WTC11 (cell line): ENCODE measurements at regions not wholly inside any gene's neighbourhood (a gene's known extent, or its start where the extent isn't known, plus 50 kb on each side); places are given as distances from the start of the nearest gene placed in this dataset.

Experiments
- ATAC-seq: fragments of 200-7000 bp; cut with Tn5 transposase; 2 replicates; pipeline ENCODE4 v1.10.0; 2021; ENCODE audit warnings: mild to moderate bottlenecking, moderate library complexity
- CTCF ChIA-PET: fragments of 300-600 bp; sonication (Branson Sonifier 250); formaldehyde crosslinking; loops from one replicate; lab custom pipeline; 2021; ENCODE audit warnings: antibody characterized with exemption; lab: Charles Lee
- POLR2A ChIA-PET: fragments of 350-600 bp; sonication (Branson Sonifier 250); formaldehyde crosslinking; loops from one replicate; lab custom pipeline; 2021; ENCODE audit warnings: antibody characterized with exemption; lab: Charles Lee
- DNase-seq: peaks from one replicate; pipeline ENCODE4 v3.0.0; 2021; ENCODE audit warnings: low spot score
- H3K27ac Mint-ChIP-seq: 2 replicates; pipeline ENCODE4 v1.8.0; 2021; ENCODE audit warnings: mixed read lengths
- H3K27me3 Mint-ChIP-seq: 2 replicates; pipeline ENCODE4 v1.8.0; 2021; ENCODE audit warnings: low read depth, mild to moderate bottlenecking, moderate library complexity, mixed read lengths
- H3K36me3 Mint-ChIP-seq: 2 replicates; pipeline ENCODE4 v1.8.0; 2021; ENCODE audit warnings: mixed read lengths
- H3K4me1 Mint-ChIP-seq: 2 replicates; pipeline ENCODE4 v1.8.0; 2022; ENCODE audit warnings: mixed read lengths
- H3K4me3 Mint-ChIP-seq: 2 replicates; pipeline ENCODE4 v1.8.0; 2021; ENCODE audit warnings: mild to moderate bottlenecking, moderate library complexity, mixed read lengths
- H3K9me3 Mint-ChIP-seq: 2 replicates; pipeline ENCODE4 v1.8.0; 2021; ENCODE audit warnings: mixed read lengths
- ETV6 ChIP-seq: sonication (generic); formaldehyde crosslinking; IDR thresholded peaks from 2 replicates; pipeline ENCODE4 v1.8.1; 2022; ENCODE audit warnings: mild to moderate bottlenecking, missing genetic modification reagents
- FOXK1 ChIP-seq: sonication (generic); formaldehyde crosslinking; IDR thresholded peaks from 2 replicates; pipeline ENCODE4 v1.8.0; 2022; ENCODE audit warnings: mild to moderate bottlenecking, moderate library complexity, missing genetic modification reagents
- GRHL2 ChIP-seq: fragments of 250-450 bp; sonication (Bioruptor Pico); IDR thresholded peaks from 2 replicates; pipeline ENCODE4 v1.8.0; 2022; ENCODE audit warnings: mild to moderate bottlenecking, moderate library complexity; ENCODE audit not compliant: insufficient replicate concordance, severe bottlenecking
- HMGXB4 ChIP-seq: sonication (generic); formaldehyde crosslinking; IDR thresholded peaks from 2 replicates; pipeline ENCODE4 v1.8.1; 2023; ENCODE audit warnings: mild to moderate bottlenecking, moderate library complexity, missing genetic modification reagents
- JAZF1 ChIP-seq: fragments of 250-450 bp; sonication (Bioruptor Pico); IDR thresholded peaks from 2 replicates; pipeline ENCODE4 v1.9.0; 2021; ENCODE audit warnings: moderate library complexity, mild to moderate bottlenecking, inconsistent platforms
- JUN ChIP-seq: sonication (generic); formaldehyde crosslinking; IDR thresholded peaks from 2 replicates; pipeline ENCODE4 v1.8.0; 2023; ENCODE audit warnings: mild to moderate bottlenecking, missing genetic modification reagents
- KAT7 ChIP-seq: sonication (generic); formaldehyde crosslinking; IDR thresholded peaks from 2 replicates; pipeline ENCODE4 v1.8.1; 2023; ENCODE audit warnings: missing genetic modification reagents, mild to moderate bottlenecking, borderline replicate concordance
- PRRX2 ChIP-seq: fragments of 250-450 bp; sonication (Bioruptor Pico); IDR thresholded peaks from 2 replicates; pipeline ENCODE4 v1.8.0; 2021; ENCODE audit warnings: mild to moderate bottlenecking
- RELA ChIP-seq: sonication (generic); formaldehyde crosslinking; IDR thresholded peaks from 2 replicates; pipeline ENCODE4 v1.8.1; 2022; ENCODE audit warnings: missing genetic modification reagents, mild to moderate bottlenecking, borderline replicate concordance
- RORB ChIP-seq: fragments of 250-450 bp; sonication (Bioruptor Pico); IDR thresholded peaks from 2 replicates; pipeline ENCODE4 v1.9.0; 2021; ENCODE audit warnings: mild to moderate bottlenecking
- SMAD3 ChIP-seq: sonication (generic); formaldehyde crosslinking; IDR thresholded peaks from 2 replicates; pipeline ENCODE4 v1.8.0; 2022; ENCODE audit warnings: missing genetic modification reagents, mild to moderate bottlenecking, borderline replicate concordance
- SP1 ChIP-seq: sonication (generic); formaldehyde crosslinking; conservative IDR thresholded peaks from 2 replicates; pipeline ENCODE4 v1.8.1; 2022; ENCODE audit warnings: missing genetic modification reagents
- ZNF232 ChIP-seq: sonication (generic); formaldehyde crosslinking; IDR thresholded peaks from 2 replicates; pipeline ENCODE4 v1.8.0; 2022; ENCODE audit warnings: mild to moderate bottlenecking, missing genetic modification reagents
- ZNF317 ChIP-seq: sonication (generic); formaldehyde crosslinking; IDR thresholded peaks from 2 replicates; pipeline ENCODE4 v1.8.1; 2023; ENCODE audit warnings: low read depth, mild to moderate bottlenecking, moderate library complexity, missing genetic modification reagents, borderline replicate concordance
- ZNF512 ChIP-seq: sonication (generic); formaldehyde crosslinking; IDR thresholded peaks from 2 replicates; pipeline ENCODE4 v1.8.1; 2022; ENCODE audit warnings: missing genetic modification reagents, borderline replicate concordance
- TF ChIP-seq, protein P1 (sequence below): sonication (generic); formaldehyde crosslinking; IDR thresholded peaks from 2 replicates; pipeline ENCODE4 v1.8.1; 2022; ENCODE audit warnings: low read depth, mild to moderate bottlenecking, moderate library complexity, missing genetic modification reagents, borderline replicate concordance
- TF ChIP-seq, protein P2 (sequence below): sonication (generic); formaldehyde crosslinking; IDR thresholded peaks from 2 replicates; pipeline ENCODE4 v1.8.0; 2023; ENCODE audit warnings: mild to moderate bottlenecking, missing genetic modification reagents
- TF ChIP-seq, protein P3 (sequence below): fragments of 250-450 bp; sonication (Bioruptor Pico); IDR thresholded peaks from 2 replicates; pipeline ENCODE4 v2.1.2; 2022; ENCODE audit warnings: mild to moderate bottlenecking, moderate library complexity
- TF ChIP-seq, protein P4 (sequence below): sonication (generic); formaldehyde crosslinking; IDR thresholded peaks from 2 replicates; pipeline ENCODE4 v1.8.1; 2023; ENCODE audit warnings: mild to moderate bottlenecking, missing genetic modification reagents, moderate library complexity
- TF ChIP-seq, protein P5 (sequence below): sonication (generic); formaldehyde crosslinking; conservative IDR thresholded peaks from 2 replicates; pipeline ENCODE4 v1.8.1; 2023; ENCODE audit warnings: mild to moderate bottlenecking, low read depth, missing genetic modification reagents, moderate library complexity
- TF ChIP-seq, protein P6 (sequence below): sonication (generic); formaldehyde crosslinking; IDR thresholded peaks from 2 replicates; pipeline ENCODE4 v1.8.1; 2023; ENCODE audit warnings: mild to moderate bottlenecking, missing genetic modification reagents

- TF ChIP-seq, protein P1, sequence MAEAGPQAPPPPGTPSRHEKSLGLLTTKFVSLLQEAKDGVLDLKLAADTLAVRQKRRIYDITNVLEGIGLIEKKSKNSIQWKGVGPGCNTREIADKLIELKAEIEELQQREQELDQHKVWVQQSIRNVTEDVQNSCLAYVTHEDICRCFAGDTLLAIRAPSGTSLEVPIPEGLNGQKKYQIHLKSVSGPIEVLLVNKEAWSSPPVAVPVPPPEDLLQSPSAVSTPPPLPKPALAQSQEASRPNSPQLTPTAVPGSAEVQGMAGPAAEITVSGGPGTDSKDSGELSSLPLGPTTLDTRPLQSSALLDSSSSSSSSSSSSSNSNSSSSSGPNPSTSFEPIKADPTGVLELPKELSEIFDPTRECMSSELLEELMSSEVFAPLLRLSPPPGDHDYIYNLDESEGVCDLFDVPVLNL (CRISPR knock-in tag) = no peak
- TF ChIP-seq ETV6 (no peak), SMAD3 (CRISPR knock-in tag) (no peak), ZNF232 (CRISPR knock-in tag) (no peak)
- TF ChIP-seq, protein P2, sequence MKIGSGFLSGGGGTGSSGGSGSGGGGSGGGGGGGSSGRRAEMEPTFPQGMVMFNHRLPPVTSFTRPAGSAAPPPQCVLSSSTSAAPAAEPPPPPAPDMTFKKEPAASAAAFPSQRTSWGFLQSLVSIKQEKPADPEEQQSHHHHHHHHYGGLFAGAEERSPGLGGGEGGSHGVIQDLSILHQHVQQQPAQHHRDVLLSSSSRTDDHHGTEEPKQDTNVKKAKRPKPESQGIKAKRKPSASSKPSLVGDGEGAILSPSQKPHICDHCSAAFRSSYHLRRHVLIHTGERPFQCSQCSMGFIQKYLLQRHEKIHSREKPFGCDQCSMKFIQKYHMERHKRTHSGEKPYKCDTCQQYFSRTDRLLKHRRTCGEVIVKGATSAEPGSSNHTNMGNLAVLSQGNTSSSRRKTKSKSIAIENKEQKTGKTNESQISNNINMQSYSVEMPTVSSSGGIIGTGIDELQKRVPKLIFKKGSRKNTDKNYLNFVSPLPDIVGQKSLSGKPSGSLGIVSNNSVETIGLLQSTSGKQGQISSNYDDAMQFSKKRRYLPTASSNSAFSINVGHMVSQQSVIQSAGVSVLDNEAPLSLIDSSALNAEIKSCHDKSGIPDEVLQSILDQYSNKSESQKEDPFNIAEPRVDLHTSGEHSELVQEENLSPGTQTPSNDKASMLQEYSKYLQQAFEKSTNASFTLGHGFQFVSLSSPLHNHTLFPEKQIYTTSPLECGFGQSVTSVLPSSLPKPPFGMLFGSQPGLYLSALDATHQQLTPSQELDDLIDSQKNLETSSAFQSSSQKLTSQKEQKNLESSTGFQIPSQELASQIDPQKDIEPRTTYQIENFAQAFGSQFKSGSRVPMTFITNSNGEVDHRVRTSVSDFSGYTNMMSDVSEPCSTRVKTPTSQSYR (CRISPR knock-in tag) = no peak
Measured at GRCh38 chr11:115873813-115874212, 369.6 kb upstream of the CADM1 start (continued).

GRCh38 chr11:115872416-115872815 lies 368.2 kb upstream of the CADM1 start:
- DNase-seq = no peak
- POLR2A ChIA-PET = no interaction called here
- Mint-ChIP-seq H3K27me3 (no peaks in the 10 kb centered on the region), H3K27ac (no peak overlapping the region), H3K4me1 (peaks cover 7% of the 10 kb centered on the region), H3K9me3 (no peaks in the 10 kb centered on the region), H3K36me3 (no peaks in the 10 kb centered on the region), H3K4me3 (no peak overlapping the region)
- no peak for ATAC-seq
- CTCF ChIA-PET = interaction anchor here (0.6 kb wide), 1 partner anchor 273 kb away, joined by 3 read pairs; no protein-coding TSS in a partner anchor
- no peak for TF ChIP-seq HMGXB4 (CRISPR knock-in tag)
- TF ChIP-seq SP1 (CRISPR knock-in tag) = no peak
- no peak for TF ChIP-seq KAT7 (CRISPR knock-in tag)
- TF ChIP-seq ZNF317 = no peak
- TF ChIP-seq, protein P3, sequence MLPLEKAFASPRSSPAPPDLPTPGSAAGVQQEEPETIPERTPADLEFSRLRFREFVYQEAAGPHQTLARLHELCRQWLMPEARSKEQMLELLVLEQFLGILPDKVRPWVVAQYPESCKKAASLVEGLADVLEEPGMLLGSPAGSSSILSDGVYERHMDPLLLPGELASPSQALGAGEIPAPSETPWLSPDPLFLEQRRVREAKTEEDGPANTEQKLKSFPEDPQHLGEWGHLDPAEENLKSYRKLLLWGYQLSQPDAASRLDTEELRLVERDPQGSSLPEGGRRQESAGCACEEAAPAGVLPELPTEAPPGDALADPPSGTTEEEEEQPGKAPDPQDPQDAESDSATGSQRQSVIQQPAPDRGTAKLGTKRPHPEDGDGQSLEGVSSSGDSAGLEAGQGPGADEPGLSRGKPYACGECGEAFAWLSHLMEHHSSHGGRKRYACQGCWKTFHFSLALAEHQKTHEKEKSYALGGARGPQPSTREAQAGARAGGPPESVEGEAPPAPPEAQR (CRISPR knock-in tag) = no peak
- TF ChIP-seq, protein P4, sequence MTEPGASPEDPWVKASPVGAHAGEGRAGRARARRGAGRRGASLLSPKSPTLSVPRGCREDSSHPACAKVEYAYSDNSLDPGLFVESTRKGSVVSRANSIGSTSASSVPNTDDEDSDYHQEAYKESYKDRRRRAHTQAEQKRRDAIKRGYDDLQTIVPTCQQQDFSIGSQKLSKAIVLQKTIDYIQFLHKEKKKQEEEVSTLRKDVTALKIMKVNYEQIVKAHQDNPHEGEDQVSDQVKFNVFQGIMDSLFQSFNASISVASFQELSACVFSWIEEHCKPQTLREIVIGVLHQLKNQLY (CRISPR knock-in tag) = no peak
- no peak for TF ChIP-seq JAZF1
- TF ChIP-seq PRRX2 = no peak
- no peak for TF ChIP-seq FOXK1 (CRISPR knock-in tag)
- no peak for TF ChIP-seq JUN (CRISPR knock-in tag)
- no peak for TF ChIP-seq RELA
- TF ChIP-seq, protein P5, sequence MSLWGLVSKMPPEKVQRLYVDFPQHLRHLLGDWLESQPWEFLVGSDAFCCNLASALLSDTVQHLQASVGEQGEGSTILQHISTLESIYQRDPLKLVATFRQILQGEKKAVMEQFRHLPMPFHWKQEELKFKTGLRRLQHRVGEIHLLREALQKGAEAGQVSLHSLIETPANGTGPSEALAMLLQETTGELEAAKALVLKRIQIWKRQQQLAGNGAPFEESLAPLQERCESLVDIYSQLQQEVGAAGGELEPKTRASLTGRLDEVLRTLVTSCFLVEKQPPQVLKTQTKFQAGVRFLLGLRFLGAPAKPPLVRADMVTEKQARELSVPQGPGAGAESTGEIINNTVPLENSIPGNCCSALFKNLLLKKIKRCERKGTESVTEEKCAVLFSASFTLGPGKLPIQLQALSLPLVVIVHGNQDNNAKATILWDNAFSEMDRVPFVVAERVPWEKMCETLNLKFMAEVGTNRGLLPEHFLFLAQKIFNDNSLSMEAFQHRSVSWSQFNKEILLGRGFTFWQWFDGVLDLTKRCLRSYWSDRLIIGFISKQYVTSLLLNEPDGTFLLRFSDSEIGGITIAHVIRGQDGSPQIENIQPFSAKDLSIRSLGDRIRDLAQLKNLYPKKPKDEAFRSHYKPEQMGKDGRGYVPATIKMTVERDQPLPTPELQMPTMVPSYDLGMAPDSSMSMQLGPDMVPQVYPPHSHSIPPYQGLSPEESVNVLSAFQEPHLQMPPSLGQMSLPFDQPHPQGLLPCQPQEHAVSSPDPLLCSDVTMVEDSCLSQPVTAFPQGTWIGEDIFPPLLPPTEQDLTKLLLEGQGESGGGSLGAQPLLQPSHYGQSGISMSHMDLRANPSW = no peak
- no peak for TF ChIP-seq GRHL2 (CRISPR knock-in tag)
- TF ChIP-seq, protein P6, sequence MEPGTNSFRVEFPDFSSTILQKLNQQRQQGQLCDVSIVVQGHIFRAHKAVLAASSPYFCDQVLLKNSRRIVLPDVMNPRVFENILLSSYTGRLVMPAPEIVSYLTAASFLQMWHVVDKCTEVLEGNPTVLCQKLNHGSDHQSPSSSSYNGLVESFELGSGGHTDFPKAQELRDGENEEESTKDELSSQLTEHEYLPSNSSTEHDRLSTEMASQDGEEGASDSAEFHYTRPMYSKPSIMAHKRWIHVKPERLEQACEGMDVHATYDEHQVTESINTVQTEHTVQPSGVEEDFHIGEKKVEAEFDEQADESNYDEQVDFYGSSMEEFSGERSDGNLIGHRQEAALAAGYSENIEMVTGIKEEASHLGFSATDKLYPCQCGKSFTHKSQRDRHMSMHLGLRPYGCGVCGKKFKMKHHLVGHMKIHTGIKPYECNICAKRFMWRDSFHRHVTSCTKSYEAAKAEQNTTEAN (CRISPR knock-in tag) = no peak
- TF ChIP-seq ZNF512 (CRISPR knock-in tag) = no peak
- TF ChIP-seq RORB (CRISPR knock-in tag) = no peak
- no peak for TF ChIP-seq ETV6
